HL-60 (cell line): ENCODE measurements at regions not wholly inside any gene's neighbourhood (a gene's known extent, or its start where the extent isn't known, plus 50 kb on each side); places are given as distances from the start of the nearest gene placed in this dataset.

Source experiments
- GABPA ChIP-seq: IDR thresholded peaks from 2 replicates; pipeline ENCODE4 v1.6.1; 2012; ENCODE audit warnings: low read depth
- POLR2AphosphoS5 ChIP-seq: IDR thresholded peaks from 2 replicates; pipeline ENCODE4 v1.6.1; 2012; ENCODE audit warnings: low read depth
- SPI1 ChIP-seq: IDR thresholded peaks from 2 replicates; pipeline ENCODE4 v1.6.1; 2012; ENCODE audit warnings: low read depth, mild to moderate bottlenecking, borderline replicate concordance
- TF ChIP-seq, protein P1 (sequence below): IDR thresholded peaks from one replicate; pipeline ENCODE4 v1.5.1; 2011; ENCODE audit warnings: low read length, control low read depth, inconsistent platforms; ENCODE audit not compliant: insufficient read depth
- TF ChIP-seq, protein P2 (sequence below): IDR thresholded peaks from 2 replicates; pipeline ENCODE4 v1.6.1; 2012; ENCODE audit warnings: low read depth; ENCODE audit not compliant: insufficient replicate concordance

DNA sequence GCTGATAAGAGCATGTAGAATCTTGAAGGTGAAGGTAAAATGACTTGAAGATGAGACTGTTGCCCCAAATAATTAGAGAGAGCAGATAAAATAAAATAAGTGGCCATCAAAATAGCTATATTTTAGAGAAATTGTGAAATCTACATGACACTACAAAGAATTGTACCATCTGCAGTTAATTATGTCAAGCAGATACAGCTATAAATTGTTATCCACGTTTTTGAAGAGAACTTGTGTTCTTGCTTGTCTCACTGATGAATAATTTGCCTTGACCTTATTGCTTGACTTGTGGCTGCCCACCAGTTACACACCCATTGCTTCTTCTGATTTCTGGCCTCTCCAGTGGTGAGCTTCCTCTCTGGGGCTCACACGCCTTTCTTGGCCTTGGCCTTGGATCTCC lies 75.8 kb upstream of the TNIP3 start:
- TF ChIP-seq, protein P1, sequence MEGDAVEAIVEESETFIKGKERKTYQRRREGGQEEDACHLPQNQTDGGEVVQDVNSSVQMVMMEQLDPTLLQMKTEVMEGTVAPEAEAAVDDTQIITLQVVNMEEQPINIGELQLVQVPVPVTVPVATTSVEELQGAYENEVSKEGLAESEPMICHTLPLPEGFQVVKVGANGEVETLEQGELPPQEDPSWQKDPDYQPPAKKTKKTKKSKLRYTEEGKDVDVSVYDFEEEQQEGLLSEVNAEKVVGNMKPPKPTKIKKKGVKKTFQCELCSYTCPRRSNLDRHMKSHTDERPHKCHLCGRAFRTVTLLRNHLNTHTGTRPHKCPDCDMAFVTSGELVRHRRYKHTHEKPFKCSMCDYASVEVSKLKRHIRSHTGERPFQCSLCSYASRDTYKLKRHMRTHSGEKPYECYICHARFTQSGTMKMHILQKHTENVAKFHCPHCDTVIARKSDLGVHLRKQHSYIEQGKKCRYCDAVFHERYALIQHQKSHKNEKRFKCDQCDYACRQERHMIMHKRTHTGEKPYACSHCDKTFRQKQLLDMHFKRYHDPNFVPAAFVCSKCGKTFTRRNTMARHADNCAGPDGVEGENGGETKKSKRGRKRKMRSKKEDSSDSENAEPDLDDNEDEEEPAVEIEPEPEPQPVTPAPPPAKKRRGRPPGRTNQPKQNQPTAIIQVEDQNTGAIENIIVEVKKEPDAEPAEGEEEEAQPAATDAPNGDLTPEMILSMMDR, result no peak
- no peak for TF ChIP-seq POLR2AphosphoS5
- TF ChIP-seq, protein P2, sequence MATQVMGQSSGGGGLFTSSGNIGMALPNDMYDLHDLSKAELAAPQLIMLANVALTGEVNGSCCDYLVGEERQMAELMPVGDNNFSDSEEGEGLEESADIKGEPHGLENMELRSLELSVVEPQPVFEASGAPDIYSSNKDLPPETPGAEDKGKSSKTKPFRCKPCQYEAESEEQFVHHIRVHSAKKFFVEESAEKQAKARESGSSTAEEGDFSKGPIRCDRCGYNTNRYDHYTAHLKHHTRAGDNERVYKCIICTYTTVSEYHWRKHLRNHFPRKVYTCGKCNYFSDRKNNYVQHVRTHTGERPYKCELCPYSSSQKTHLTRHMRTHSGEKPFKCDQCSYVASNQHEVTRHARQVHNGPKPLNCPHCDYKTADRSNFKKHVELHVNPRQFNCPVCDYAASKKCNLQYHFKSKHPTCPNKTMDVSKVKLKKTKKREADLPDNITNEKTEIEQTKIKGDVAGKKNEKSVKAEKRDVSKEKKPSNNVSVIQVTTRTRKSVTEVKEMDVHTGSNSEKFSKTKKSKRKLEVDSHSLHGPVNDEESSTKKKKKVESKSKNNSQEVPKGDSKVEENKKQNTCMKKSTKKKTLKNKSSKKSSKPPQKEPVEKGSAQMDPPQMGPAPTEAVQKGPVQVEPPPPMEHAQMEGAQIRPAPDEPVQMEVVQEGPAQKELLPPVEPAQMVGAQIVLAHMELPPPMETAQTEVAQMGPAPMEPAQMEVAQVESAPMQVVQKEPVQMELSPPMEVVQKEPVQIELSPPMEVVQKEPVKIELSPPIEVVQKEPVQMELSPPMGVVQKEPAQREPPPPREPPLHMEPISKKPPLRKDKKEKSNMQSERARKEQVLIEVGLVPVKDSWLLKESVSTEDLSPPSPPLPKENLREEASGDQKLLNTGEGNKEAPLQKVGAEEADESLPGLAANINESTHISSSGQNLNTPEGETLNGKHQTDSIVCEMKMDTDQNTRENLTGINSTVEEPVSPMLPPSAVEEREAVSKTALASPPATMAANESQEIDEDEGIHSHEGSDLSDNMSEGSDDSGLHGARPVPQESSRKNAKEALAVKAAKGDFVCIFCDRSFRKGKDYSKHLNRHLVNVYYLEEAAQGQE, result no peak
- no peak for TF ChIP-seq GABPA
- no peak for TF ChIP-seq SPI1
